ENCODE measurements at regions not wholly inside any gene's neighbourhood (a gene's known extent, or its start where the extent isn't known, plus 50 kb on each side); places are given as distances from the start of the nearest gene placed in this dataset.

DNA sequence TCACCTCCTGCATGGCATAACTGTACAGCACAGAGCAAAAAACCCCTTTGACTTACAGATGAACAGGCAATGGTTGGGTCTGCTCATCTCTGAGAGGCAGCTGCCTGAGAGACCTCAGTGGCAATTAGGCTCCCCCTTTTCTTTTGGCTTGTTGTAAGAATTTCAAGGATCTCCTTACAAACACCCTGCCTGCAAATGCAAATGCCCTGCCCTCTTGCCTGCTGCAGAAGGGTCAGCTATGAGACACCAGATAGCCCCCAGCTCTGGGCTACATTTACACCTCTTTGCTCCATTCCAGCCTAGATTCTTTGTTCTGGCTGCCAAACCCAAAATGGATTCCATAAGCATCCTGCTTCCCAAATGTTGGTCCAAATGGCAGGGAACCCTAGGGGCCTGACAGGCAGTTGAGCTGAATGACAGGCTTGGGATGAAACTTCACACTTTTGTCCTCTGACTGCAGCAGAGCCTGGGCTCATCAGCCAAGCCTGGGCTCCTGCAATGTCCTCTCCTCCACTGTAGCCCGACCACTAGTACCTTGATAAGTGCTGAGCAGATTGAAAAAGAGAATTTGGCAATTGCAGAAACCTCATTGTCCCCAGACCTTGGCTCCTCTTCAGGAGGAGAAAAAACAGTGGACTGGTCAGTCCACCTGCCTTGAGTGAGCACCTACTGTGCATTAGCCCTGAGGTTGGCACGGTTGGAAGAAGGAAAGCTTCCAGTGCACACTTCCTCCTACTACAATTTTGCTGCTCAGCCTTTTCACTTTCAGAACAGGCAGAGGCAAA, 678.3 kb downstream of the BCL11A start:
- Histone ChIP-seq H4K8ac (ENCODE audit: extremely low read depth, insufficient read depth, low read length) (no peak overlapping the region), H3K9me3 (ENCODE audit: insufficient read depth in 2 of 2, low read depth in 1 of 2, low read length in 1 of 2) (no peaks in the 10 kb centered on the region), H3K4me3 (ENCODE audit: extremely low read depth in 1 of 4, insufficient read depth in 2 of 4, low read depth in 3 of 4, low read length in 4 of 4) (no peak overlapping the region), H3K56ac (replicated peaks; ENCODE audit: insufficient read length, low read depth, low read length) (no peak overlapping the region), H4K5ac (ENCODE audit: insufficient read length, low read depth, low read length) (no peak overlapping the region), H4K91ac (replicated peaks; ENCODE audit: insufficient read length, low read length) (no peak overlapping the region), H2BK15ac (ENCODE audit: low read length) (no peak overlapping the region), H3K27ac (ENCODE audit: low read depth, low read length) (no peak overlapping the region), H3K79me2 (ENCODE audit: control insufficient read depth in 1 of 2, insufficient read depth in 2 of 2, low read length in 2 of 2) (no peaks in the 10 kb centered on the region), H3K14ac (ENCODE audit: insufficient read length) (no peak overlapping the region), H2BK5ac (ENCODE audit: low read depth, low read length) (no peak overlapping the region), H3K4ac (replicated peaks; ENCODE audit: insufficient read length, low read depth, low read length) (no peak overlapping the region), H2BK120ac (replicated peaks; ENCODE audit: low read depth, low read length) (no peak overlapping the region), H2AFZ (ENCODE audit: low read length) (0 out of 2 replicates have a peak overlapping the region, but pooled peaks have one; percentile 87), H3K23me2 (ENCODE audit: low read depth, low read length) (no peaks in the 10 kb centered on the region), H3K23ac (ENCODE audit: insufficient read length) (no peak overlapping the region), H3K4me2 (ENCODE audit: insufficient read depth in 1 of 2, low read depth in 2 of 2, low read length in 2 of 2) (no peak overlapping the region; a peak in 1 of 4 replicates), H3K4me1 (replicated peaks in 1 of 4; ENCODE audit: control insufficient read depth in 3 of 4, insufficient read depth in 4 of 4, low read length in 3 of 4) (peaks cover 0 to 6% (median 3%) of the 10 kb centered on the region in 4 experiments; a peak in 3 of 7 replicates), H3K18ac (ENCODE audit: extremely low read depth, low read length) (no peak overlapping the region), H3K9ac (replicated peaks in 1 of 4; ENCODE audit: extremely low read depth in 1 of 4, low read depth in 3 of 4, low read length in 3 of 4) (no peak overlapping the region), H2BK20ac (ENCODE audit: low read length) (no peak overlapping the region), H2AK5ac (ENCODE audit: low read depth, low read length) (no peak overlapping the region), H3K36me3 (ENCODE audit: control insufficient read depth in 2 of 4, insufficient read depth in 4 of 4, low read length in 3 of 4) (no peaks in the 10 kb centered on the region), H4K20me1 (replicated peaks in 1 of 2; ENCODE audit: control insufficient read depth in 1 of 2, insufficient read depth in 2 of 2, low read length in 2 of 2) (no peaks in the 10 kb centered on the region), H2BK12ac (ENCODE audit: low read depth, low read length) (no peak overlapping the region), H3K79me1 (ENCODE audit: low read depth, low read length) (no peaks in the 10 kb centered on the region), H3K27me3 (replicated peaks in 1 of 4; ENCODE audit: control insufficient read depth in 3 of 4, extremely low read depth in 1 of 4, insufficient read depth in 3 of 4, low read length in 3 of 4) (no peaks in the 10 kb centered on the region)
- TF ChIP-seq SIX5 (IDR thresholded peaks at IDR 0.05; ENCODE audit: low read depth, low read length) (no peak), YY1 (IDR thresholded peaks at IDR 0.05; ENCODE audit: low read depth, low read length) (peak; percentile 11; the same call in 1 of the 2 replicates)
- 93% methylated on average over 2 of the region's 2 CpGs; no CpG with 5 or more reads in 1 of the 2 experiments for WGBS, 2 experiments (ENCODE audit: extremely low coverage in 1 of 2, insufficient coverage in 1 of 2, insufficient read length in 1 of 2, insufficient replicate concordance in 2 of 2, low coverage in 1 of 2, low lambda C conversion rate in 2 of 2, missing lambda C conversion rate in 1 of 2)
- FAIRE-seq (no peak), DNase-seq (ENCODE audit: low read depth in 1 of 2, low spot score in 2 of 2) (no peak)
- POLR2A ChIA-PET (ENCODE audit: partially characterized antibody): interaction anchor here (0.6 kb wide), 1 partner anchor 14 kb away, joined by 3 read pairs; no protein-coding TSS in a partner anchor
- CTCF ChIA-PET (ENCODE audit: partially characterized antibody): interaction anchor here (1.0 to 1.2 kb wide), 2 partner anchors 8 to 57 kb away, joined by 3 read pairs; no protein-coding TSS in a partner anchor
